ENCODE measurements at regions not wholly inside any gene's neighbourhood (a gene's known extent, or its start where the extent isn't known, plus 50 kb on each side); places are given as distances from the start of the nearest gene placed in this dataset.

DNA sequence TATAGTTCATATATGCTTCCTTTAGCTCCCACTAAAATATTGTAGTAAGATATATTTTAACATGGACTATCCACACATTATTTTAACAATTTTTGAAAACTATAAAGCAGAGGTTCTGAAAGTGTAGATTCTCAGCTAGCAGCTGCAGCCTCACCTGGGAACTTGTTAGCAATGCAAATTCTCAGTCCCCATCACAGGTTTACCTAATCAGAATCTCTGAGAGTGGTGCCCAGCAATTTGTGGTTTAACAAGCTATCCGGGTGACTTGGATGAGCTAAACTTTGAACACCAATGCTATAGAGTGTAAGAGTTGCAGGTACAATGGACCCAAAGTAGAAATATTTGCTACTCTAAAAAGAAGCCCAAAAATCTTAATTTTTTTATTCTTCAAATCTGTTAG is 99.8 kb upstream of the MDFIC start:
- no peak overlapping the region for H3K27ac Mint-ChIP-seq
- Histone ChIP-seq H3K27me3 (ENCODE audit: control insufficient read depth, insufficient read depth, low read length) (no peaks in the 10 kb centered on the region), H3K4me3 (ENCODE audit: low read depth, low read length) (no peak overlapping the region), H3K27ac (ENCODE audit: insufficient read depth, low read length, poor library complexity, severe bottlenecking) (no peak overlapping the region), H3K36me3 (ENCODE audit: control insufficient read depth, insufficient read depth, low read length) (no peaks in the 10 kb centered on the region), H3K4me1 (ENCODE audit: control insufficient read depth, insufficient read depth, low read length, poor library complexity, severe bottlenecking) (no peaks in the 10 kb centered on the region), H3K9me3 (ENCODE audit: control insufficient read depth in 2 of 2, low read length in 2 of 2) (peaks cover 0 to 2% of the 10 kb centered on the region in 2 experiments)
- peaks cover 6 to 12% (median 8%) of the 10 kb centered on the region in 4 donors for H3K4me1 Mint-ChIP-seq
- H3K4me3 Mint-ChIP-seq: no peak overlapping the region
- H3K9me3 Mint-ChIP-seq: peaks cover 0 to 16% (median 4%) of the 10 kb centered on the region in 7 donors
- peaks cover 3% of the 10 kb centered on the region for H3K36me3 Mint-ChIP-seq
- no peak for ATAC-seq (ENCODE audit: low read depth in 2 of 2)
- DNase-seq: no peak
- no peaks in the 10 kb centered on the region for H3K27me3 Mint-ChIP-seq

DNA sequence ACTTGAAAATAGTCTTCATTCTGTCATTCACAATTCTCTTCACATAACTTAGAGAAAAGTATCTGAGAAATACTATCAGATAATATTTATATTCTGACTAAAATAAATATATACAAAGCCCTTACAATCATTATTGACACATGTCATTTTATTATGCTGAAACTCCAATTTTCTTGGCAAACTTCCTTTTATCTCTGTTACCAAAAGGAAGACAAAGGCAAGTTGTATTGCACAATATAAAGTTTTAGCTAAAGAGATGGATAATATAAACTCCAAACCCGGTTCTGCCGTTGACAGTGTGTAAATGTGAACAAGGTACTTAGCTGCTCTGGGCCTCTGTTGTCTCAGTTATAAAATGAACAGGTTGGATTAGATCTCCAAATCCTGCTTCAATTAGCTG is 99.0 kb upstream of the MDFIC start:
- H3K4me3 Mint-ChIP-seq: no peak overlapping the region
- Histone ChIP-seq H3K27ac (ENCODE audit: insufficient read depth, low read length, poor library complexity, severe bottlenecking) (no peak overlapping the region), H3K9me3 (ENCODE audit: control insufficient read depth in 2 of 2, low read length in 2 of 2) (peaks cover 0 to 4% of the 10 kb centered on the region in 2 experiments), H3K4me3 (ENCODE audit: low read depth, low read length) (no peak overlapping the region), H3K27me3 (ENCODE audit: control insufficient read depth, insufficient read depth, low read length) (no peaks in the 10 kb centered on the region), H3K4me1 (ENCODE audit: control insufficient read depth, insufficient read depth, low read length, poor library complexity, severe bottlenecking) (no peaks in the 10 kb centered on the region), H3K36me3 (ENCODE audit: control insufficient read depth, insufficient read depth, low read length) (no peaks in the 10 kb centered on the region)
- ATAC-seq (ENCODE audit: low read depth in 2 of 2) (no peak), DNase-seq (no peak)
- H3K27ac Mint-ChIP-seq: no peak overlapping the region
- H3K36me3 Mint-ChIP-seq: peaks cover 3% of the 10 kb centered on the region
- H3K9me3 Mint-ChIP-seq: peaks cover 0 to 22% (median 4%) of the 10 kb centered on the region in 7 donors
- H3K27me3 Mint-ChIP-seq: no peaks in the 10 kb centered on the region
- H3K4me1 Mint-ChIP-seq: peaks cover 6 to 12% (median 8%) of the 10 kb centered on the region in 4 donors

DNA sequence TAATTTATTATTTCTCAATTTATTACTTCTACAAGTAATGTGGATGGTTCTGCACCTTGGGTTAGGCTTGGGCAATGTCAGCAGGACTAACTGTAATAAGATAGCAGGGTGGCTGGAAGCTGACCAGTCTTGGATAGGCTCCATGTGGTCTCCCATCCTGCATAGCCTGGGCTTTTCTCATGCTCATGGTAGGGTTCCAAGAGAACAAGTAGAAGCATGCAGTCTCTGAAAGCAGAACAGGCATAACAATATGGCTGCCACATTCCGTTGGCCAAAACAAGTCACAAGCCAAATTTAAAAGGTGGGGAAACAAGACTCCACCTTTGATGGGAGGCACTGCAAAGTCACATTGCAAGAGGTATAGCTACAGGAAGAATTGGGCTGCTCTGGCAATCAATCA is 98.6 kb upstream of the MDFIC start:
- Mint-ChIP-seq H3K36me3 (peaks cover 3% of the 10 kb centered on the region), H3K27ac (no peak overlapping the region), H3K9me3 (peaks cover 0 to 22% (median 4%) of the 10 kb centered on the region in 7 donors), H3K4me3 (no peak overlapping the region), H3K4me1 (peaks cover 6 to 12% (median 8%) of the 10 kb centered on the region in 4 donors), H3K27me3 (no peaks in the 10 kb centered on the region)
- H3K9me3 ChIP-seq (ENCODE audit: control insufficient read depth in 2 of 2, low read length in 2 of 2): peaks cover 0 to 4% of the 10 kb centered on the region in 2 experiments
- DNase-seq (no peak), ATAC-seq (ENCODE audit: low read depth in 2 of 2) (no peak)
- H3K4me1 ChIP-seq (ENCODE audit: control insufficient read depth, insufficient read depth, low read length, poor library complexity, severe bottlenecking): no peaks in the 10 kb centered on the region
- H3K27me3 ChIP-seq (ENCODE audit: control insufficient read depth, insufficient read depth, low read length): no peaks in the 10 kb centered on the region
- no peaks in the 10 kb centered on the region for H3K36me3 ChIP-seq (ENCODE audit: control insufficient read depth, insufficient read depth, low read length)
- no peak overlapping the region for H3K27ac ChIP-seq (ENCODE audit: insufficient read depth, low read length, poor library complexity, severe bottlenecking)
- no peak overlapping the region for H3K4me3 ChIP-seq (ENCODE audit: low read depth, low read length)

DNA sequence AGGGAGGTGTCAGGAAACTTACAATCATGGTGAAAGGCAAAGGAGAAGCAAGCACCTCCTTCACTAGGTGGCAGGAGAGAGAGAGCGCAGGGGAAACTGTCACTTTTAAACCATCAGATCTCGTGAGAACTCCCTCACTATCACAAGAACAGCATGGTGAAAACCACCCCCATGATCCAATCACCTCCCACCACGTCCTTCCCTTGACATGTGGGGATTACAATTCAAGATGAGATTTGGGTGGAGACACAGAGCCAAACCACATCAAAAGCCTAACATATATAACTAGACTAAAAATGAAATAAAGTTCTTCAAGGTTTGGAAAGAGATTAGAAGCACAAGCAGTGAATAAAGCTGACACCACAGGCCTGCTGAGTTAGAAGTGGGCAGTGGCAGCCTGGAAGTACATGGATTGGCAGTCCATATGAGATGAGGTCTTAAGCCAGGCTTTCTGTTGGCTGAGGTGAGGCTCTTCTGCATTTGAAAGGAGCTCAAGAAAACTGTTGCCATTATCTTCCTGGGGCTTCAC is 96.4 kb upstream of the MDFIC start:
- DNase-seq: peak in 1 of 3 donors; percentile 64
- no peak for ATAC-seq (ENCODE audit: low read depth in 2 of 2)
- Histone ChIP-seq H3K27ac (ENCODE audit: insufficient read depth, low read length, poor library complexity, severe bottlenecking) (no peak overlapping the region), H3K9me3 (ENCODE audit: control insufficient read depth in 2 of 2, low read length in 2 of 2) (peaks cover 0 to 4% of the 10 kb centered on the region in 2 experiments), H3K27me3 (ENCODE audit: control insufficient read depth, insufficient read depth, low read length) (no peaks in the 10 kb centered on the region), H3K4me1 (ENCODE audit: control insufficient read depth, insufficient read depth, low read length, poor library complexity, severe bottlenecking) (no peaks in the 10 kb centered on the region), H3K4me3 (ENCODE audit: low read depth, low read length) (no peak overlapping the region), H3K36me3 (ENCODE audit: control insufficient read depth, insufficient read depth, low read length) (no peaks in the 10 kb centered on the region)
- Mint-ChIP-seq H3K27me3 (no peaks in the 10 kb centered on the region), H3K27ac (peak overlapping the region in 1 of 3 donors; percentile 24), H3K36me3 (peaks cover 3% of the 10 kb centered on the region), H3K4me1 (peaks cover 6 to 12% (median 8%) of the 10 kb centered on the region in 4 donors), H3K4me3 (peak overlapping the region in 1 of 4 donors; percentile 32), H3K9me3 (peaks cover 0 to 22% (median 4%) of the 10 kb centered on the region in 7 donors)

DNA sequence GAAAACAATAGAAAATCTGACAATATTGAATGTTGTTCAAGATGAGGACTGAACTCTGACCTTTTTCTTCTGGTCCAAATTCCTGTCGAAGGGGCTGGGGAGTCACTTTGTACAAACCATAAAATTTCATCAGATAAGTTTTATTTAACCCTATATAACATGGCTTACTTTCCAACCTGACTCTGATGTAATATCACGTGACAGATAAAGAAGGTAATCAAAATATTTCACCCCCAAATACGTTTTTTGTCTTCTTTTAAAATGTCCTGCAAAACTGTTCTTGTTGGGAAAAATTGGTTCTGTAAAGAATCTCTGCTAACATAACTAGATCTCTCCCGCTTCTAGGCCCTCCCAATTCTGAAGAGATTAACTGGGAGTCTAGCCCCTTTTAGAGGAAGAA is 90.9 kb upstream of the MDFIC start:
- DNase-seq (no peak), ATAC-seq (ENCODE audit: low read depth in 2 of 2) (no peak)
- no peaks in the 10 kb centered on the region for H3K27me3 Mint-ChIP-seq
- no peak overlapping the region for H3K27ac Mint-ChIP-seq
- Histone ChIP-seq H3K4me3 (ENCODE audit: low read depth, low read length) (no peak overlapping the region), H3K27me3 (ENCODE audit: control insufficient read depth, insufficient read depth, low read length) (no peaks in the 10 kb centered on the region), H3K9me3 (ENCODE audit: control insufficient read depth in 2 of 2, low read length in 2 of 2) (peaks cover 0 to 4% of the 10 kb centered on the region in 2 experiments), H3K4me1 (ENCODE audit: control insufficient read depth, insufficient read depth, low read length, poor library complexity, severe bottlenecking) (no peaks in the 10 kb centered on the region), H3K36me3 (ENCODE audit: control insufficient read depth, insufficient read depth, low read length) (no peaks in the 10 kb centered on the region), H3K27ac (ENCODE audit: insufficient read depth, low read length, poor library complexity, severe bottlenecking) (no peak overlapping the region)
- peaks cover 6 to 21% (median 9%) of the 10 kb centered on the region in 4 donors for H3K4me1 Mint-ChIP-seq
- H3K4me3 Mint-ChIP-seq: no peak overlapping the region
- peaks cover 1% of the 10 kb centered on the region for H3K36me3 Mint-ChIP-seq
- H3K9me3 Mint-ChIP-seq: peaks cover 0 to 13% (median 2%) of the 10 kb centered on the region in 7 donors

DNA sequence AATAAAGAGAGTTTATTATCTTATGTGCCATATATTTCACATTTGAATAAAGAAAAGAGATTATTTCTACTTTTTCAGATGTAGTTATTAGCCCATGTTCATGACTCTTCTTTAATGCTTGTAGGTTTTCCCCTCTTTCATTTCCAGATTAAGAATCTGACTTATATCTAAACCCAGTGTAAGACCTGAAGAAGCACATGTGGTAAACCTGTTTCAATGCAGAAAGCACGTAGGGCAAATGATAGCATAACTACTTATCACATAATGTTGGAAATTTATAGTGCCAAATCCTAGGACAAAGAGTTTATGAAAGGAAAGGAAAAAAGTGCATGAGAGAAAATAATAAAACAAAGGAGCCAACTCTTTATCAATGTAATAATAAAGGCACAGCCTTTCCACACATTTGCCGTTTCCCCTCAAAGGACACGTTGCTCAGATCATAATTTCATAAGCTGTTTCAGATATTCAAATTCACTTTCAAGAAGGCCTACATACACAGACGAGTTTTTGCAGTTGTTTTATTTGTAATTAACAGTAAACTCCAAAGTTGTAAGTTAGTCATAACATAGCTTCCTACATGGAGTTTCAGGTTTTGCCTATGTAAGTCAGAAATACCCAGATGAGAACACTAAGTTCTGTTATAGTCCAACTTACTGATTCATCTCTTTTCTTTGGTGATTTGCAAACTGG is 88.8 kb upstream of the MDFIC start:
- H3K36me3 Mint-ChIP-seq: no peaks in the 10 kb centered on the region
- no peak overlapping the region for H3K27ac ChIP-seq (ENCODE audit: insufficient read depth, low read length, poor library complexity, severe bottlenecking)
- H3K27me3 Mint-ChIP-seq: no peaks in the 10 kb centered on the region
- H3K27me3 ChIP-seq (ENCODE audit: control insufficient read depth, insufficient read depth, low read length): no peaks in the 10 kb centered on the region
- ATAC-seq (ENCODE audit: low read depth in 2 of 2) (no peak), DNase-seq (peak in 1 of 3 donors; percentile 34)
- no peaks in the 10 kb centered on the region for H3K4me1 ChIP-seq (ENCODE audit: control insufficient read depth, insufficient read depth, low read length, poor library complexity, severe bottlenecking)
- H3K4me3 ChIP-seq (ENCODE audit: low read depth, low read length): peak overlapping the region; percentile 4
- no peaks in the 10 kb centered on the region for H3K9me3 ChIP-seq (ENCODE audit: control insufficient read depth in 2 of 2, low read length in 2 of 2)
- H3K27ac Mint-ChIP-seq: no peak overlapping the region
- H3K36me3 ChIP-seq (ENCODE audit: control insufficient read depth, insufficient read depth, low read length): no peaks in the 10 kb centered on the region
- no peak overlapping the region for H3K4me3 Mint-ChIP-seq
- peaks cover 6 to 21% (median 8%) of the 10 kb centered on the region in 4 donors for H3K4me1 Mint-ChIP-seq
- H3K9me3 Mint-ChIP-seq: peaks cover 0 to 2% (median 0%) of the 10 kb centered on the region in 7 donors

DNA sequence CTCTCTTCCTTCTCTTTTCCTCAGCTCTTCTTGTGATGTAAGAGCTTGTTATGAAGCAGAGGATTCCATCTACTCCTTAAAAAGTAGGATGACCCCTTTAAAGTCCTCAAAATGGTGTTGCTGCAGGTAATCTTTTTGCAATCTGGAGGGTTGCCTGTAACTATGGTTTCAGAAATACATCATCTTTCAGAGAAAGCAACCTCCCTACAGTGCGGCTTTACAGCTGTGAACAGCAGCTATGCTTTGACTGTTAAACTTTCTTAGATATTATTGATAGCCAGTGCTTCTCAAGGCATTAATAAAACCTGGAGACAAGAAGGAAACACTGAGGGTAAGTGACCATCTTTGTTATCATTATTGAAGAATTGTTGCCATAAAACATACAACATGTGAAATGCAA is 86.6 kb upstream of the MDFIC start:
- no peaks in the 10 kb centered on the region for H3K36me3 ChIP-seq (ENCODE audit: control insufficient read depth, insufficient read depth, low read length)
- no peak overlapping the region for H3K27ac Mint-ChIP-seq
- H3K9me3 Mint-ChIP-seq: peaks cover 0 to 2% (median 0%) of the 10 kb centered on the region in 7 donors
- no peak overlapping the region for H3K4me3 Mint-ChIP-seq
- peaks cover 6 to 21% (median 8%) of the 10 kb centered on the region in 4 donors for H3K4me1 Mint-ChIP-seq
- H3K27me3 Mint-ChIP-seq: peaks cover 4% of the 10 kb centered on the region
- no peak overlapping the region for H3K4me3 ChIP-seq (ENCODE audit: low read depth, low read length)
- H3K36me3 Mint-ChIP-seq: no peaks in the 10 kb centered on the region
- H3K4me1 ChIP-seq (ENCODE audit: control insufficient read depth, insufficient read depth, low read length, poor library complexity, severe bottlenecking): no peaks in the 10 kb centered on the region
- ATAC-seq (ENCODE audit: low read depth in 2 of 2) (no peak), DNase-seq (no peak)
- H3K9me3 ChIP-seq (ENCODE audit: control insufficient read depth in 2 of 2, low read length in 2 of 2): no peaks in the 10 kb centered on the region
- H3K27me3 ChIP-seq (ENCODE audit: control insufficient read depth, insufficient read depth, low read length): no peaks in the 10 kb centered on the region
- no peak overlapping the region for H3K27ac ChIP-seq (ENCODE audit: insufficient read depth, low read length, poor library complexity, severe bottlenecking)

DNA sequence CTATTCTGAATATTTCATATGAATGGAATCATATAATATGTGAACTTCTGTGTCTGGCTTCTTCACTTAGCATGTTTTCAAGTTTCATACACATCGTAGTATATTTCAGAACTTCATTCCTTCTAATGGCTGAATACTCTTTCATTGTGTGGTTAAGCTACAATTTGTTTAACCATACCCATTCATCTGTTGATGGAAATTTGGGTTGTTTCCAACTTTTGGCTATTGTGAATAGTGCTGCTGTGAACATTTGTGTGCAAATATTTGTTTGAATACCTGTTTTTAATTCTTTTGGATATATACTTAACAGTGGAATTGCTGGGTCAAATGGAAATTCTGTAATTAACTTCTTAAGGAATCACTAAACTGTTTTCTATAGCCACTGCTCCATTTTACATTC is 86.0 kb upstream of the MDFIC start:
- Histone ChIP-seq H3K27me3 (ENCODE audit: control insufficient read depth, insufficient read depth, low read length) (no peaks in the 10 kb centered on the region), H3K27ac (ENCODE audit: insufficient read depth, low read length, poor library complexity, severe bottlenecking) (no peak overlapping the region), H3K9me3 (ENCODE audit: control insufficient read depth in 2 of 2, low read length in 2 of 2) (no peaks in the 10 kb centered on the region), H3K4me3 (ENCODE audit: low read depth, low read length) (no peak overlapping the region), H3K4me1 (ENCODE audit: control insufficient read depth, insufficient read depth, low read length, poor library complexity, severe bottlenecking) (no peaks in the 10 kb centered on the region), H3K36me3 (ENCODE audit: control insufficient read depth, insufficient read depth, low read length) (no peaks in the 10 kb centered on the region)
- Mint-ChIP-seq H3K9me3 (peaks cover 0 to 2% (median 0%) of the 10 kb centered on the region in 7 donors), H3K27me3 (peaks cover 4% of the 10 kb centered on the region), H3K36me3 (no peaks in the 10 kb centered on the region), H3K4me1 (peaks cover 6 to 21% (median 8%) of the 10 kb centered on the region in 4 donors), H3K4me3 (peak overlapping the region in 1 of 4 donors; percentile 59), H3K27ac (no peak overlapping the region)
- ATAC-seq (ENCODE audit: low read depth in 2 of 2) (no peak), DNase-seq (no peak)
